ENCODE measurements at regions not wholly inside any gene's neighbourhood (a gene's known extent, or its start where the extent isn't known, plus 50 kb on each side); places are given as distances from the start of the nearest gene placed in this dataset.
"Not testable (repeated sequence)": the region's sequence is repeated elsewhere in the genome, so short reads cannot be mapped to it uniquely, and the experiment has no call there.

GRCh38 chr3:65252914-65253313 is 565.1 kb upstream of the ADAMTS9 start:
- not testable (repeated sequence) for TF ChIP-seq CTCF (IDR thresholded peaks at IDR 0.05); NFYB (CRISPR knock-in tag; conservative IDR thresholded peaks at IDR 0.05; ENCODE audit: low read depth); ETV6 (CRISPR knock-in tag; IDR thresholded peaks at IDR 0.05); CREB1 (CRISPR knock-in tag; IDR thresholded peaks at IDR 0.05); ZNF138 (CRISPR knock-in tag; conservative IDR thresholded peaks at IDR 0.05); JAZF1 (CRISPR knock-in tag; IDR thresholded peaks at IDR 0.05); GABPB1 (CRISPR knock-in tag; IDR thresholded peaks at IDR 0.05); NR2C2 (CRISPR knock-in tag; IDR thresholded peaks at IDR 0.05)
- TF ChIP-seq, protein P1, sequence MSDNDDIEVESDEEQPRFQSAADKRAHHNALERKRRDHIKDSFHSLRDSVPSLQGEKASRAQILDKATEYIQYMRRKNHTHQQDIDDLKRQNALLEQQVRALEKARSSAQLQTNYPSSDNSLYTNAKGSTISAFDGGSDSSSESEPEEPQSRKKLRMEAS (CRISPR knock-in tag; IDR thresholded peaks at IDR 0.05) = not testable (repeated sequence)
- TF ChIP-seq, protein P2, sequence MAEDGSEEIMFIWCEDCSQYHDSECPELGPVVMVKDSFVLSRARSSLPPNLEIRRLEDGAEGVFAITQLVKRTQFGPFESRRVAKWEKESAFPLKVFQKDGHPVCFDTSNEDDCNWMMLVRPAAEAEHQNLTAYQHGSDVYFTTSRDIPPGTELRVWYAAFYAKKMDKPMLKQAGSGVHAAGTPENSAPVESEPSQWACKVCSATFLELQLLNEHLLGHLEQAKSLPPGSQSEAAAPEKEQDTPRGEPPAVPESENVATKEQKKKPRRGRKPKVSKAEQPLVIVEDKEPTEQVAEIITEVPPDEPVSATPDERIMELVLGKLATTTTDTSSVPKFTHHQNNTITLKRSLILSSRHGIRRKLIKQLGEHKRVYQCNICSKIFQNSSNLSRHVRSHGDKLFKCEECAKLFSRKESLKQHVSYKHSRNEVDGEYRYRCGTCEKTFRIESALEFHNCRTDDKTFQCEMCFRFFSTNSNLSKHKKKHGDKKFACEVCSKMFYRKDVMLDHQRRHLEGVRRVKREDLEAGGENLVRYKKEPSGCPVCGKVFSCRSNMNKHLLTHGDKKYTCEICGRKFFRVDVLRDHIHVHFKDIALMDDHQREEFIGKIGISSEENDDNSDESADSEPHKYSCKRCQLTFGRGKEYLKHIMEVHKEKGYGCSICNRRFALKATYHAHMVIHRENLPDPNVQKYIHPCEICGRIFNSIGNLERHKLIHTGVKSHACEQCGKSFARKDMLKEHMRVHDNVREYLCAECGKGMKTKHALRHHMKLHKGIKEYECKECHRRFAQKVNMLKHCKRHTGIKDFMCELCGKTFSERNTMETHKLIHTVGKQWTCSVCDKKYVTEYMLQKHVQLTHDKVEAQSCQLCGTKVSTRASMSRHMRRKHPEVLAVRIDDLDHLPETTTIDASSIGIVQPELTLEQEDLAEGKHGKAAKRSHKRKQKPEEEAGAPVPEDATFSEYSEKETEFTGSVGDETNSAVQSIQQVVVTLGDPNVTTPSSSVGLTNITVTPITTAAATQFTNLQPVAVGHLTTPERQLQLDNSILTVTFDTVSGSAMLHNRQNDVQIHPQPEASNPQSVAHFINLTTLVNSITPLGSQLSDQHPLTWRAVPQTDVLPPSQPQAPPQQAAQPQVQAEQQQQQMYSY (CRISPR knock-in tag; IDR thresholded peaks at IDR 0.05) = not testable (repeated sequence)
- TF ChIP-seq, protein P3, sequence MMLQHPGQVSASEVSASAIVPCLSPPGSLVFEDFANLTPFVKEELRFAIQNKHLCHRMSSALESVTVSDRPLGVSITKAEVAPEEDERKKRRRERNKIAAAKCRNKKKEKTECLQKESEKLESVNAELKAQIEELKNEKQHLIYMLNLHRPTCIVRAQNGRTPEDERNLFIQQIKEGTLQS (CRISPR knock-in tag; conservative IDR thresholded peaks at IDR 0.05) = not testable (repeated sequence)

All from WTC11 (cell line).